OCI-LY7 (cell line): ENCODE measurements at regions not wholly inside any gene's neighbourhood (a gene's known extent, or its start where the extent isn't known, plus 50 kb on each side); places are given as distances from the start of the nearest gene placed in this dataset.

Source experiments
- EZH2phosphoT487 ChIP-seq: fragments of 200-600 bp; sonication (generic); IDR thresholded peaks from 2 replicates; pipeline ENCODE4 v1.6.1; 2018; ENCODE audit warnings: low read depth, borderline replicate concordance, mild to moderate bottlenecking, mixed run types, antibody characterized with exemption, low read length, moderate library complexity, mixed read lengths
- TF ChIP-seq, protein P1 (sequence below): fragments of 200-600 bp; sonication (generic); conservative IDR thresholded peaks from 2 replicates; pipeline ENCODE4 v1.5.1; 2014; ENCODE audit warnings: mild to moderate bottlenecking, antibody characterized with exemption, low read length, moderate library complexity, mixed read lengths

DNA sequence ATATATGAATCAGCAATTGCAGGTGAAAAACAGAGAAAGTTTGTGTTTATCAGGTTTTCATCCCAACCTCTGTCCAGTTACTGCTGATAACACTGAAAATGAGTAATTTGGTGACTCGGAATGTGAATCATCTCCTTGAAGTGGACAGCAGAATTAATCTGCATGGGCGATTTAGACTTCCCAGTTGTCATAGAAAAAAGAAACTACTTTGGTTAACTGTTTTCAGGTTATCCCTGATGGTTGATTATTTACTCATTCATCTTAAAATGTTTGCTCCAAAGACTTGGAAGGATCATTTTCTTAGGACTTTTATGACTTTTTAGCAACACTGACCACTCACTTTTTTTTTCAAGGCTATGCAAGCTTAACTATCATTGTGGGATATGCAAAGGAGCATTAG is 504.1 kb upstream of the ANKRD30A start:
- TF ChIP-seq, protein P1, sequence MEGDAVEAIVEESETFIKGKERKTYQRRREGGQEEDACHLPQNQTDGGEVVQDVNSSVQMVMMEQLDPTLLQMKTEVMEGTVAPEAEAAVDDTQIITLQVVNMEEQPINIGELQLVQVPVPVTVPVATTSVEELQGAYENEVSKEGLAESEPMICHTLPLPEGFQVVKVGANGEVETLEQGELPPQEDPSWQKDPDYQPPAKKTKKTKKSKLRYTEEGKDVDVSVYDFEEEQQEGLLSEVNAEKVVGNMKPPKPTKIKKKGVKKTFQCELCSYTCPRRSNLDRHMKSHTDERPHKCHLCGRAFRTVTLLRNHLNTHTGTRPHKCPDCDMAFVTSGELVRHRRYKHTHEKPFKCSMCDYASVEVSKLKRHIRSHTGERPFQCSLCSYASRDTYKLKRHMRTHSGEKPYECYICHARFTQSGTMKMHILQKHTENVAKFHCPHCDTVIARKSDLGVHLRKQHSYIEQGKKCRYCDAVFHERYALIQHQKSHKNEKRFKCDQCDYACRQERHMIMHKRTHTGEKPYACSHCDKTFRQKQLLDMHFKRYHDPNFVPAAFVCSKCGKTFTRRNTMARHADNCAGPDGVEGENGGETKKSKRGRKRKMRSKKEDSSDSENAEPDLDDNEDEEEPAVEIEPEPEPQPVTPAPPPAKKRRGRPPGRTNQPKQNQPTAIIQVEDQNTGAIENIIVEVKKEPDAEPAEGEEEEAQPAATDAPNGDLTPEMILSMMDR, result no peak
- TF ChIP-seq EZH2phosphoT487, result no peak
